Stomach (tissue), 8 donors: ENCODE measurements at regions not wholly inside any gene's neighbourhood (a gene's known extent, or its start where the extent isn't known, plus 50 kb on each side); places are given as distances from the start of the nearest gene placed in this dataset.
A peak's percentile ranks its signal among the peaks of the same experiment; 100 is the strongest.

Source experiments
- DNase-seq, 2 donors: peaks; one replicate each; pipeline versions ENCODE4 v3.0.0 to v3.0.0-alpha.2; 2013 to 2019
- H3K27ac ChIP-seq, 5 donors: fragments of 200-600 bp in 4 of 5; sonication (generic) in 4 of 5; one replicate each; pipeline ENCODE4 v1.5.1; 2013 to 2019; ENCODE audit warnings: mild to moderate bottlenecking in 1 of 5, moderate library complexity in 1 of 5
- H3K27me3 ChIP-seq, 3 donors: fragments of 200-600 bp; sonication (generic); one replicate each; pipeline ENCODE4 v1.5.1; 2017 to 2019; ENCODE audit warnings: mixed run types in 1 of 3
- H3K36me3 ChIP-seq, 4 donors: fragments of 200-600 bp; sonication (generic); 1 replicate in 3 of 4; 2 replicates in 1 of 4; pipeline ENCODE4 v1.5.1; 2016 to 2019
- H3K4me1 ChIP-seq, 4 donors: fragments of 200-600 bp; sonication (generic); one replicate each; pipeline ENCODE4 v1.5.1; 2016 to 2019
- H3K4me3 ChIP-seq, 4 donors: fragments of 200-600 bp; sonication (generic) in 3 of 4; one replicate each; pipeline ENCODE4 v1.5.1; 2016 to 2019; ENCODE audit warnings: mild to moderate bottlenecking in 1 of 4
- H3K9me3 ChIP-seq, 4 donors: fragments of 200-600 bp; sonication (generic); one replicate each; pipeline ENCODE4 v1.5.1; 2016 to 2019
- CTCF ChIP-seq, 7 experiments: fragments of 450-650 bp in 4 of 7; fragments of 200-600 bp in 3 of 7; sonication (generic) in 3 of 7; IDR thresholded peaks; one replicate each; pipeline ENCODE4 v1.5.1; 2016 to 2019; ENCODE audit warnings: antibody characterized with exemption in 7 of 7, control low read depth in 2 of 7, mild to moderate bottlenecking in 1 of 7
- EP300 ChIP-seq: sonication (generic); formaldehyde crosslinking; IDR thresholded peaks from one replicate; pipeline ENCODE4 v1.6.1; 2017; ENCODE audit warnings: antibody characterized with exemption
- POLR2A ChIP-seq, 4 donors: fragments of 450-650 bp; IDR thresholded peaks; one replicate each; pipeline ENCODE4 v1.6.1; 2016; ENCODE audit warnings: antibody characterized with exemption in 4 of 4, control low read depth in 2 of 4, mild to moderate bottlenecking in 1 of 4, moderate library complexity in 1 of 4
- POLR2AphosphoS5 ChIP-seq, 3 donors: sonication (generic); formaldehyde crosslinking; IDR thresholded peaks; one replicate each; pipeline ENCODE4 v1.6.1; 2016; ENCODE audit warnings: antibody characterized with exemption in 3 of 3
- WGBS, 5 donors: extraction: QIAGEN DNeasy Blood & Tissue Kit in 3 of 5; methylation state at CpG; one replicate each; pipeline versions ENCODE4 v1.1.5 to v1.1.7; 2013 to 2018; 5-methylcytosine and 5-hydroxymethylcytosine counted together
- intact Hi-C: fragments of 100-400 bp; cut with DNase I; formaldehyde crosslinking; loops from one replicate; pipeline ENCODE4 v1.15.1; 2023; ENCODE audit warnings: low total_unique reads
- donor health status: healthy with polysubstance abuse.
- donor health status: Bipolar disorder and iron deficiency.
- donor health status: healthy.

GRCh38 chr2:166786707-166787106 lies 101.6 kb upstream of the XIRP2 start:
- intact Hi-C loops, result no loop called here
- DNase-seq, result no peak
- Histone ChIP-seq H3K9me3 (peaks cover 0 to 3% (median 0%) of the 10 kb centered on the region in 4 donors), H3K27ac (no peak overlapping the region), H3K4me3 (no peak overlapping the region), H3K36me3 (no peaks in the 10 kb centered on the region), H3K4me1 (no peaks in the 10 kb centered on the region), H3K27me3 (no peaks in the 10 kb centered on the region)
- TF ChIP-seq CTCF (IDR thresholded peaks at IDR 0.05) (no peak), POLR2AphosphoS5 (IDR thresholded peaks at IDR 0.05) (no peak), EP300 (no peak), POLR2A (IDR thresholded peaks at IDR 0.05) (no peak)
- WGBS, 5 donors, result 75 to 90% (median 86%) methylated on average over 1 of the region's 1 CpG

- WGBS, 5 donors, result 52 to 69% (median 62%) methylated on average over 7 to 8 of the region's 8 CpGs
- Histone ChIP-seq H3K27me3 (no peaks in the 10 kb centered on the region), H3K4me1 (no peaks in the 10 kb centered on the region), H3K36me3 (no peaks in the 10 kb centered on the region), H3K9me3 (no peaks in the 10 kb centered on the region), H3K27ac (no peak overlapping the region), H3K4me3 (no peak overlapping the region)
- peak in 1 of 2 donors; percentile 11 for DNase-seq
- intact Hi-C loops, result no loop called here
- no peak for TF ChIP-seq POLR2AphosphoS5 (IDR thresholded peaks at IDR 0.05)
- no peak for TF ChIP-seq POLR2A (IDR thresholded peaks at IDR 0.05)
- no peak for TF ChIP-seq CTCF (IDR thresholded peaks at IDR 0.05)
- no peak for TF ChIP-seq EP300
Measured at GRCh38 chr2:166784296-166784946, 103.9 kb upstream of the XIRP2 start.

GRCh38 chr2:166775176-166775575 lies 113.1 kb upstream of the XIRP2 start:
- H3K4me3 ChIP-seq, result no peak overlapping the region
- no peaks in the 10 kb centered on the region for H3K36me3 ChIP-seq
- no peaks in the 10 kb centered on the region for H3K4me1 ChIP-seq
- no peaks in the 10 kb centered on the region for H3K9me3 ChIP-seq
- WGBS, 5 donors, result 35 to 60% (median 40%) methylated on average over 1 of the region's 1 CpG
- no peak for DNase-seq
- intact Hi-C loops, result no loop called here
- H3K27ac ChIP-seq, result no peak overlapping the region
- H3K27me3 ChIP-seq, result no peaks in the 10 kb centered on the region
- TF ChIP-seq CTCF (IDR thresholded peaks at IDR 0.05) (no peak), POLR2A (IDR thresholded peaks at IDR 0.05) (no peak), POLR2AphosphoS5 (IDR thresholded peaks at IDR 0.05) (no peak), EP300 (no peak)

- DNase-seq, result peak in 1 of 2 donors; percentile 56
- Histone ChIP-seq H3K27me3 (no peaks in the 10 kb centered on the region), H3K27ac (no peak overlapping the region), H3K4me1 (no peaks in the 10 kb centered on the region), H3K36me3 (no peaks in the 10 kb centered on the region), H3K9me3 (no peaks in the 10 kb centered on the region), H3K4me3 (no peak overlapping the region)
- 29 to 65% (median 58%) methylated on average over 3 of the region's 3 CpGs for WGBS, 5 donors
- no peak for TF ChIP-seq EP300
- TF ChIP-seq CTCF (IDR thresholded peaks at IDR 0.05), result no peak
- TF ChIP-seq POLR2A (IDR thresholded peaks at IDR 0.05), result no peak
- TF ChIP-seq POLR2AphosphoS5 (IDR thresholded peaks at IDR 0.05), result no peak
- intact Hi-C loops, result no loop called here
Measured at GRCh38 chr2:166773308-166773949, 114.9 kb upstream of the XIRP2 start.
